SU-DHL-6 (cell line): ENCODE measurements at regions not wholly inside any gene's neighbourhood (a gene's known extent, or its start where the extent isn't known, plus 50 kb on each side); places are given as distances from the start of the nearest gene placed in this dataset.

Experiments
- CTCF ChIP-seq: fragments of 200-600 bp; sonication (generic); IDR thresholded peaks from one replicate; pipeline ENCODE4 v1.5.1; 2017; ENCODE audit warnings: antibody characterized with exemption, mild to moderate bottlenecking, low read length, moderate library complexity; ENCODE audit not compliant: insufficient read depth, poor library complexity, severe bottlenecking
- EZH2phosphoT487 ChIP-seq: fragments of 200-600 bp; sonication (generic), shearing (Covaris generic); conservative IDR thresholded peaks from 2 replicates; pipeline ENCODE4 v1.6.1; 2018; ENCODE audit warnings: mild to moderate bottlenecking, antibody characterized with exemption, low read length, moderate library complexity, mixed read lengths

GRCh38 chr13:74077792-74078191 lies 56.4 kb downstream of the KLF12 start:
- TF ChIP-seq CTCF = no peak
- TF ChIP-seq EZH2phosphoT487 = no peak
